ENCODE measurements at regions not wholly inside any gene's neighbourhood (a gene's known extent, or its start where the extent isn't known, plus 50 kb on each side); places are given as distances from the start of the nearest gene placed in this dataset.
A peak's percentile ranks its signal among the peaks of the same experiment; 100 is the strongest.

DNA sequence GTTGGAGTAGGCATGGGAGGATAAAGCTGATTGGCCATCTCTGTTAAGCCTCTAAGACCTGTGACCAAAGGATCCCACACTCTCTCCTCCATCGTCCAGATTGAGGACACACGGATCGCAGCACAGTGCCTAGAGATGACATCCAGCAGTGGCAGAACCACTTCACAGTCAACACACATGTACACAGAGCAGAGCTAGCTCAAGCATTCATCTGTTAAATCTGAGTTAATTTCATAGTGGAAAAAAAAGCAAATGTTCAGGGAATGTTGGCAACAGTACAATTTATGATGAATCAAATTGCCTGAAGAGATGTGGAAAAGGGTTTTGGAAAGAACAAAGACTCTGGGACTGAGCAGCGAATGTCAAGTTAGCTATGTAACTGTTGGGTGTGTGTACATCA, 108.1 kb upstream of the PLAAT1 start:
- TF ChIP-seq SIN3A (IDR thresholded peaks at IDR 0.05; ENCODE audit: borderline replicate concordance, insufficient read depth, low read length) = no peak
- no peak for TF ChIP-seq FOXP2 (optimal IDR thresholded peaks at IDR 0.05; ENCODE audit: borderline replicate concordance, extremely low read depth, extremely low read length, insufficient read depth)
- no peak for TF ChIP-seq TAF1 (IDR thresholded peaks at IDR 0.05; ENCODE audit: borderline replicate concordance, insufficient read depth, low read length)
- TF ChIP-seq POLR2AphosphoS5 (IDR thresholded peaks at IDR 0.05; ENCODE audit: low read depth, low read length) = no peak
- TF ChIP-seq, protein P1, sequence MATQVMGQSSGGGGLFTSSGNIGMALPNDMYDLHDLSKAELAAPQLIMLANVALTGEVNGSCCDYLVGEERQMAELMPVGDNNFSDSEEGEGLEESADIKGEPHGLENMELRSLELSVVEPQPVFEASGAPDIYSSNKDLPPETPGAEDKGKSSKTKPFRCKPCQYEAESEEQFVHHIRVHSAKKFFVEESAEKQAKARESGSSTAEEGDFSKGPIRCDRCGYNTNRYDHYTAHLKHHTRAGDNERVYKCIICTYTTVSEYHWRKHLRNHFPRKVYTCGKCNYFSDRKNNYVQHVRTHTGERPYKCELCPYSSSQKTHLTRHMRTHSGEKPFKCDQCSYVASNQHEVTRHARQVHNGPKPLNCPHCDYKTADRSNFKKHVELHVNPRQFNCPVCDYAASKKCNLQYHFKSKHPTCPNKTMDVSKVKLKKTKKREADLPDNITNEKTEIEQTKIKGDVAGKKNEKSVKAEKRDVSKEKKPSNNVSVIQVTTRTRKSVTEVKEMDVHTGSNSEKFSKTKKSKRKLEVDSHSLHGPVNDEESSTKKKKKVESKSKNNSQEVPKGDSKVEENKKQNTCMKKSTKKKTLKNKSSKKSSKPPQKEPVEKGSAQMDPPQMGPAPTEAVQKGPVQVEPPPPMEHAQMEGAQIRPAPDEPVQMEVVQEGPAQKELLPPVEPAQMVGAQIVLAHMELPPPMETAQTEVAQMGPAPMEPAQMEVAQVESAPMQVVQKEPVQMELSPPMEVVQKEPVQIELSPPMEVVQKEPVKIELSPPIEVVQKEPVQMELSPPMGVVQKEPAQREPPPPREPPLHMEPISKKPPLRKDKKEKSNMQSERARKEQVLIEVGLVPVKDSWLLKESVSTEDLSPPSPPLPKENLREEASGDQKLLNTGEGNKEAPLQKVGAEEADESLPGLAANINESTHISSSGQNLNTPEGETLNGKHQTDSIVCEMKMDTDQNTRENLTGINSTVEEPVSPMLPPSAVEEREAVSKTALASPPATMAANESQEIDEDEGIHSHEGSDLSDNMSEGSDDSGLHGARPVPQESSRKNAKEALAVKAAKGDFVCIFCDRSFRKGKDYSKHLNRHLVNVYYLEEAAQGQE (IDR thresholded peaks at IDR 0.05; ENCODE audit: insufficient read depth in 1 of 2, low read depth in 2 of 2, low read length in 2 of 2) = no peak

DNA sequence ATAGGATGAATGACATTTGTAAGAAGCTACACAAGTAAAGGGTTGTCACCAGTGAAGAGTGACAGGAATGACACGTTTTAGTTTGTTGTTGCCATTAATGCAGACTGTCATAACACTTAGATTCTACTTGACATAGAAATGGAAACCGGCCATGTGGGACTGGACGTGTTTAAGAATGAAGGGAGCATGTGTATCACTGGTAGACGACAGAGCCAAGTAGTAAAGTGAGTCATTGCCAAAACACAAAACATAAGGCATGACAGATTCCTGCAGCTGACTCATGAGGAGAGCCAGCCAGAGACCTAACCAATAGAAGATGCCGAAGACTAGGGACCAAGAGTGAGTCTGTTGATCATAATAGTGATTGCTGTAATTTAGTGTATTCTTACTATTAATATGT, 106.2 kb upstream of the PLAAT1 start:
- TF ChIP-seq FOXP2 (optimal IDR thresholded peaks at IDR 0.05; ENCODE audit: borderline replicate concordance, extremely low read depth, extremely low read length, insufficient read depth) (no peak), SIN3A (IDR thresholded peaks at IDR 0.05; ENCODE audit: borderline replicate concordance, insufficient read depth, low read length) (peak; percentile 38; the same call in 1 of the 2 replicates)

DNA sequence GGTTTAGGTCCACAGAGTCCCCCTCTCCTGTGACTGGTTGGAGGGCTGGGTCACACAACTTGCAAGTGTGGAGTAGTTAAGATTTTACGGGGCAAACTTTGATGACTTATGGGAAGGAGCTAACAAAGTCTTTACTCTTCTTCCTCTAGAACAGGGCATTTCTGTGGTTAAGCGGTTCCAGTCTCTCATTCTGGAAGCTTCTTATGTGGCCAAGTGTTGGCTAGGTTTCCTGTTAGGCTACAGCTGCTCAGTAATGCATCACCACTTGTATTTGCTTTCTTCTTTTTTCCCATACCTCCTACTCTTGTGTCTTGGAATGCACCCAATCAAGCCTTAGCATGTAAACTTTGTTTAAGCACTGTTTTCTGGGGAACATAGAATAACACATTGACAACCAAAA, 100.6 kb upstream of the PLAAT1 start:
- TF ChIP-seq, protein P1 (IDR thresholded peaks at IDR 0.05; ENCODE audit: insufficient read depth in 1 of 2, low read depth in 2 of 2, low read length in 2 of 2) = no peak
- TF ChIP-seq FOXP2 (optimal IDR thresholded peaks at IDR 0.05; ENCODE audit: borderline replicate concordance, extremely low read depth, extremely low read length, insufficient read depth) = no peak
- TF ChIP-seq POLR2AphosphoS5 (IDR thresholded peaks at IDR 0.05; ENCODE audit: low read depth, low read length) = no peak
- no peak for TF ChIP-seq SIN3A (IDR thresholded peaks at IDR 0.05; ENCODE audit: borderline replicate concordance, insufficient read depth, low read length)
- no peak for TF ChIP-seq TAF1 (IDR thresholded peaks at IDR 0.05; ENCODE audit: borderline replicate concordance, insufficient read depth, low read length)

DNA sequence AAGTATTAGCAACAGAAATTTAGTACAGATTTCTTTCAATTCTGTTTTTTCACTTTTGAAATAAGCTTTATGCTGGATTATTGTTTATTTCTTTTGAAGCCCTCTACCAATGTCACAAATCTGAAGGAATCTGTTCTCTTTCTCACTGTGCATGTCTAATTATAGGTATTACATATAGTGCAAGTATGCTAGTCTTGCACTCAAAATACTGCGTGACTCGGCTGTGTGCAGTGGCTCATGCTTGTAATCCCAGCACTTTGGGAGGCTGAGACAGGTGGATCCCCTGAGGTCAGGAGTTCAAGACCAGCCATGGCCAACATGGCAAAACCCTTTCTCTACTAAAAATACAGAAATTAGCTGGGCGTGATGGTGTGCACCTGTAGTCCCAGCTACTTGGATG, 95.8 kb upstream of the PLAAT1 start:
- TF ChIP-seq SIN3A (IDR thresholded peaks at IDR 0.05; ENCODE audit: borderline replicate concordance, insufficient read depth, low read length) (no peak), TAF1 (IDR thresholded peaks at IDR 0.05; ENCODE audit: borderline replicate concordance, insufficient read depth, low read length) (no peak), POLR2AphosphoS5 (IDR thresholded peaks at IDR 0.05; ENCODE audit: low read depth, low read length) (no peak), FOXP2 (optimal IDR thresholded peaks at IDR 0.05; ENCODE audit: borderline replicate concordance, extremely low read depth, extremely low read length, insufficient read depth) (no peak)
- TF ChIP-seq, protein P1 (IDR thresholded peaks at IDR 0.05; ENCODE audit: insufficient read depth in 1 of 2, low read depth in 2 of 2, low read length in 2 of 2) = no peak

DNA sequence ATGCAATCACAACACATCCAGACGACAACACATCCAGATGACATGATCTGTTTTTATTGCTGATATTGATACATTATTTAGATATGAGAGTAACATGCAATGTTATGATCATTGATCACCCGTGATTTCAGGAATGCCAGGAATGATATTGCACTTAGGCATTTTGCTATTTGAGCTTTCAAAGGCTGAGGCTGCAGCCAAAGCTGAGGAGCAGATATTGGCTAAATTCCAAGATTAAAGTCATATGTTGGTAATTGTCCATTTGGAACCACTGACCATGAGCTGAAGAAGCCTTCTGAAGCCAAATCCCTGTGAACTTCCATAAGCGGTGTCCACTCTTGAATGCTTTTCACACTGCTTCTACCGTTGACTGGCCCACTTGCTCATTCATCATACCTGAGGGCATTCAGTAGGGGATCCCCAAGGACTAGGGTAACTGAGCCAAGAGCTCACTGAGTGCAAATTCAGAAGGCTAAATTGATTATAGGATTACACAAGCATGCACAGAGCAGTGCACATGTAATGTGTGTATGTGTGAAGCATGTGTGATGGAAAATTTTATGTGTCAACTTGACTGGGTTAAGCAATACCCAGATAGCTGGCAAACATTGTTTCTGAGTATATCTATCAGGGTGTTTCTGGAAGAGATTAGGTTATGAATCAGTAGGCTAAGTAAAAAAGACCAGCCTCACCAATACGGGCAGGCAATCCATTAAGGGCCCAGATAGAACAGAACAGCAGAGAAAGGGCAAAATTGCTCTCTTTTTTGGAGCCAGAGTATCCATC, 92.1 kb upstream of the PLAAT1 start:
- TF ChIP-seq POLR2AphosphoS5 (IDR thresholded peaks at IDR 0.05; ENCODE audit: low read depth, low read length) (no peak), FOXP2 (optimal IDR thresholded peaks at IDR 0.05; ENCODE audit: borderline replicate concordance, extremely low read depth, extremely low read length, insufficient read depth) (no peak), SIN3A (IDR thresholded peaks at IDR 0.05; ENCODE audit: borderline replicate concordance, insufficient read depth, low read length) (no peak)
- TF ChIP-seq, protein P1 (IDR thresholded peaks at IDR 0.05; ENCODE audit: insufficient read depth in 1 of 2, low read depth in 2 of 2, low read length in 2 of 2) = no peak
